GM19468 (cell line): ENCODE measurements at regions not wholly inside any gene's neighbourhood (a gene's known extent, or its start where the extent isn't known, plus 50 kb on each side); places are given as distances from the start of the nearest gene placed in this dataset.
"Not testable (repeated sequence)": the region's sequence is repeated elsewhere in the genome, so short reads cannot be mapped to it uniquely, and the experiment has no call there.

ENCODE experiments used
- ATAC-seq: cut with Tn5 transposase; IDR thresholded peaks from one replicate; pipeline ENCODE4 v1.9.1; 2021; ENCODE audit warnings: mild to moderate bottlenecking, moderate library complexity, moderate number of reproducible peaks; ENCODE audit not compliant: unreplicated experiment; ENCODE audit errors: extremely low read depth

DNA sequence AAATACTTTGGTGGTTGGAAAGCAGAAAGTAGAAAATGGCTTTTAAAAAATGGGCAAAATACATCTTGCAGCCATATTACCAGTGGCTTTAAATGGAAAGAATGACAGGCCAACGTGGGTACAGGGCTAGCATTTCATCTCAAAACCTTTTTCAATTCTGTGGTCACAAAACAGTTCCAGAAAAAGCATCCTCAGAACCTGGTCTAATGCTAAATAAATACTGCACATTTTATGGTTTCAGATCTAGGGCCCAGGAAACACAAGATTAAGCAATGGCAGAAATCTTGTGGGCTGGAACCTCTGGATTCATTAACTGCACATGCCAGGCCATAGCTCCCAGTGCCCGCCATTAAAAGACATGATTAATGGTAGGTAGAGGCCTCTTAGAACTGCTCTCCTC lies 470.2 kb upstream of the RASGRP1 start:
- ATAC-seq, result no peak

DNA sequence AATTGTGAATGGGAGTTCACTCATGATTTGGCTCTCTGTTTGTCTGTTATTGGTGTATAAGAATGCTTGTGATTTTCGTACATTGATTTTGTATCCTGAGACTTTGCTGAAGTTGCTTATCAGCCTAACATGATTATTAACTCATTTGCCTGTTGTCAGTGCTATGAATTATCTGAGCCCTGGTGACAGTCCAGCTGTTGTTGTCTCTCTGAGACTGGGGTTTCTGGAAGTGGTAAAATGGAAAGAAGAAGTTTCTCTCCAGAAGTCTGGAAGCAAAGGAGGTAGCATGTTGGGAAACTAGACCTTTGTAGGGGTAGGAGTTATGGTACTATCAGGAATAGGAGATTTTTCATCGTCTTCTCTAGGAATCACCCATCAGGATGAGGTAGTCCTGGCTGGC lies 473.0 kb upstream of the RASGRP1 start:
- ATAC-seq, result not testable (repeated sequence)

DNA sequence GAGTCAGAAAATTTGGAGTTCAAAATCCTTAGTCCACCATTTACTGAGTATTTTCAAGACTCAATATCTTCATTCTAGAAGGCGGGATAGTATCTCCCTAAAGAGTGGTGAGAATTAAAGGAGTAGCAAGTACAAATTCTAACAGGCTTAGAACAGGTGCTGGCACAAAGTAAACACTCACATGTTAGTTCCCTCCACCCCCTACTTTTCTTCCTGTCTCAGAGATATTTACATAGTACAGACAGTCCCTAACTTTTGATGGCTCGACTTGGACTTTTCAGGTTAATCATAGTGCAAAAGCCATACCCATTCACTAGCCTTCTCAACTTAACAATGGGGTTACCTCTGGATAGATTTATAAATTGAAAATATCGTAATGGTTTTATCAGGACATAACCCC lies 476.2 kb upstream of the RASGRP1 start:
- ATAC-seq, result no peak

DNA sequence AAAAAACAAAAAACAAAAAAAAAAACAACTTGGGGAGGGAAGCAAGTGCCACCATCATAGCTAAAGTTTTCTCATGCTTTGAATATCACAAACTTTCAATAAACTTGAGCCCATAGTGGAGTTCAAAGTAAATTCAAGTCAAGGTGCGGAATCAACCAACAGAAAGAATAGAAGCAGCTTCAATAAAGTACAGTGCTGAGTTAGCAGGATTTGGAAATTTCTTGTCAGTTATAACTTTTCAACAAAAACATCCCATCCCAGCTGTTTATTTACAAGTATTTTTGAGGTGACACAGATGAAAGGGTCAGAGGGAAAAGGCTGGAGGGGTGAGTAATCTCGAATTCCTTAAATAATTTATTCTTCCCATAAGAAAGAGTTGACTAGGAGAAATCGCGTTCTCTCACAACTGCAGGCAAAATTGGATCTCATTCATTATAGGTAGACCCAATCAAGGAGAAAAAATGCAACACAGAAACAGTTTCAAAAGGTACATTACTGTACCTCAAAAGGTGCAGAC lies 477.4 kb upstream of the RASGRP1 start:
- no peak for ATAC-seq

DNA sequence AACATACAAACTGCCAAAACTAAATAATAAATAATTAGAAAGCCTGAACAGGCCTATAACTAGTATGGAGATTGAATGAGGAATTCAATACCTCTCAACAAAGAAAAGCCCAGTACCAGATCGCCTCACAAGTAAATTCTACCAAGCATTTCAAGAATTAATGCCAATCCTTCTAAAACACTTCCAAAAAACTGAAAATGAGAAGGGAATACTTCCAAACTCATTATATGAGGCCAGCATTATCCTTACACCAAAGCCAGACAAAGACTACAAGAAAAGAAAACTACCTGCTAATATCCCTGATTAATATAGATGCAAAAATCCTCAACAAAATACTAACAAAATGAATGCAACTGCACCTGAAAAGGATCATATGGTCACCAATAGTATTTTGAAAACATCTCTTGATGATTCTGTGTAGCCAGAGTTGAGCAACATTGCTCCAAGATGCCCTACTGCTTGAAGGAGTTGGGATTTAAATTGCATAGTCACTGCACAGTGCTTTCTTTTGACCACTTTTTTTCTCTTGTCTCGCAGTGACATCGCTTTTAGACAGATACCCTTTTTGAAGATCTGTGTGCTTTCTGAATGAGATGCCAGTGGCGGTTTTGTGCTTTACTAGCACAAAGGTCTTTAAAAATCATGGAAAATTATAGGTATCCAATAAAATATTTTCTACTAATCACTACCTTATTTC lies 487.2 kb upstream of the RASGRP1 start:
- no peak for ATAC-seq

DNA sequence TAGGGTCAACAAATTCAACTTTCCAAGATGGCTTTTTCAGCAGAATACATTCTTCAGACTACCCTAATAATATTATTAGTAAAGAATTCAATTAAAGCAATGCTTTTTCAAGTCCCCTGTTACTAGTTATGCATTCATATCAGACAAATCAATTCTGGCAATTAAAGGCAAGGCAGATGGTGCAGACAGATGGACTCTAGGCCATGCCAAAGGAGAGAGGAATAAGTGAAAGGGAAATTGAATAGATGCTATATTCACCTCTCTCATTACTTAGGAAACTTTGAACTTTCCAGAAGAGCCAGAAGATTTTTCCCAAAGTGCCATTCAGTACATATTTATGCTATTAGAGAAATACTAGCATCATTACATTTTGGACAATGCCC lies 487.7 kb upstream of the RASGRP1 start:
- no peak for ATAC-seq

DNA sequence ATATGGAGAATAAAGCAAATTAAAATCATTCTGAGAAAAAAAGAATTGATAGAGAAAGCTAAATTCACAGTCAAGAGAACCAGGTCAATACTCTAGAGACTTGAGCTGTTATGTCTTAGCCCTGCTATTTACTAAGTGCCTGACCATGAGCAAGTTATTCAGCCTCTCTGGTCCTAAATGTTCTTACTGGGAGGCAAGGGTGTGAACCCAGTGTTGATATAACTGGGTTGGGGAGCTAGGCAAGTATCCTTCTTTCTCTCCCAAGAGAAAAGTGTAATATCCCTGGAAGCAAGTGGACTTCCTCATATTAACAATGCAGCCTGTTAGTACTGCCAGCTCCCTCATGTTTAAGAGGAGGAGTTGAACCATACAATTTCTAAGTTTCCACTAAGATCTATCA lies 488.9 kb upstream of the RASGRP1 start:
- no peak for ATAC-seq

DNA sequence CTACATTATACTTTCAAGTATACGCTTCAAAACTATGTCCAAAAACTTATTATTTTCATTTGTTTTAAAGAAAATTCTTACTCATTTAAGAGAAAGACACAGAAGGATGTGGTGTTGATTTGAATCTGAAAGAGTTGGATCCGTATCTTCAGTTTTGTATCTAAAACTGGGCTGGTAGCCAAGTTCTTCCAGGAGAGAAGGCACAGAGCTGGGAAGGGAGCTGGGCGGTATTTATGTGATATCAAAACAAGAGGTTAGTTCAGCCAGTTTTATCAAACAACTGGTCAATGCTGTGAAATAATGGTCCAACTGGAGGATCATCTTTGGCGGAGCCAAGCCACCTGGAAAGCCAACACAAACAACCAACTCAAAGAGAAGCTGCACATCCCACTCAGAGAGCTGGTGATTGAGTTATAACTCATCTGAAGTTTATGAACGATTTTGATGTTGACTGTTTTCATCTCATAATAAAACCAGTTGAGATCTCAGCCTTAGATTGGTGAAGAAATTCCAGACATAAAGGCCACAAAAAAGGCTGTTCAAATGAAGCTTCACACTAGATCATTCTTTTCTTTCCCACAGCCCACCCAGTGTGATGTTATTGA lies 489.6 kb upstream of the RASGRP1 start:
- ATAC-seq, result no peak

DNA sequence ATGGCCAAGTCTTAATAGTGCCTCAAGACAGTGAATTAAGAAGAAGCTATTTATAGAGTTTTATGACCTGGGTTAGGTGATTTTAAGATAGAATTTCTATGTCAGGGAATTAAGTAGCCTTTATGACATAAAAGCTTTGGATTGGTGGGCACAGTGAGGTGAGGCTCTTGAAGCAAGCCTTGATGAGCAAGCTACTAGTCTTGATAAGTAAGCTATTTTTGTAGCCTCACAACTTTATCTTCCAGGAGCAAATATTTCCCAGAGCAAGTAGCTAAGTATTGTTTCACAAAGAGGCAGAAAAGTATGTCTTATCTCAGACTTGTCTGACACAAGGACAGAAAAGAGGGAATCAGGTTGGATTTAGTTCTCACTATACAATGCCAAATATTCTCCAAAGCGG lies 491.7 kb upstream of the RASGRP1 start:
- no peak for ATAC-seq

DNA sequence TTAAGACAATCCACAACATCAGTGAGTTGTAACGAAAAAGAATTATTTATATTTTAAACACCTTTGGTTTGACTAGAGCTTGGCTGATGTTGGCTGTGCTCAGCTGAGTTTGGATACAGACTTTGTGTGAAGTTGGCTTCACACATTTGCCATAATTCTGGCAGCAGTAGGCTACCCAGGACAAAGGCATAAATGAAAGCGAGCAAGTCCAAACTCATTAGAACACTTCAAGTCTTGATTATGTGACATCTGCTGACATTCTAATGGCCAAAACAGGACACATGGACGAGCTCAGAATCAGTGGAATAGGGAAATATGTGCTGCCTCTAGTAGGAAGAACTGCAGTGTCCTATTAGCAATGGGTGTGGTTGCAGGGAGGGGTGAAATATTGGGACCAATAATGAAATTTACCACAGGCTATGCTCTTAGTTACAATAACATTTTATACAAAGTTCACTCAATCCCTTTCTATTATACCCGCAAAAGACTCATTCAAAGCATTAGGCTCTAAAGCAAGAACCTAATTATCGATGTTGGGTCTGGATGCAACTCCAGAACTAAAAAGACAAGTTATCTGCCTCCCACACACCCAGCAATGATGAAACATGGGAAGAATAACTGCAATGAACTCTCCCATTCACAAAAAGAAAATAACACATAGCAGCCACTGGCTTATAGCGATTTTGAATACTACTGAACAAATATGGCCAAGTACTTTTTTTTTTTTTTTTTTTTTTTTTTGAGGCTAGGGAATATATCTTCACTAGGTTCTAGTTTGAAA lies 493.9 kb upstream of the RASGRP1 start:
- no peak for ATAC-seq

DNA sequence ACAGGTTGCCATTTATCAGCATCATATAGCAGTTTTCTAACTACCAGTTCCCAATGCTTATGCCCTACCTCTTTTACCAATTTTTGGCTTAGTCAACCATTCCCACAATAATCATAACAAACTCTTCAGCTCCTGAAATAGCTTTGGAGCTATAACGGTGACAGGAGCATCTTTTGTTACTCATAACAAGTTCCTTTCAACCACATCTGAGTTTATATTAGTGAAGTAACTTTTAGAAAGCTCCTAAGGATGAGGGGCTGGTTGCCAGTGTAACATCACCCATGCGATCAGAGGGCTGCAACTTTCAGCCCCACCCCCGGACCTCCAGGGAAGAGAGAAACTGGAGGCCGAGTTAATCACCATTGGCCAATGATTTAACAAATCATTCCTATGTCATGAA lies 495.3 kb upstream of the RASGRP1 start:
- ATAC-seq, result no peak

DNA sequence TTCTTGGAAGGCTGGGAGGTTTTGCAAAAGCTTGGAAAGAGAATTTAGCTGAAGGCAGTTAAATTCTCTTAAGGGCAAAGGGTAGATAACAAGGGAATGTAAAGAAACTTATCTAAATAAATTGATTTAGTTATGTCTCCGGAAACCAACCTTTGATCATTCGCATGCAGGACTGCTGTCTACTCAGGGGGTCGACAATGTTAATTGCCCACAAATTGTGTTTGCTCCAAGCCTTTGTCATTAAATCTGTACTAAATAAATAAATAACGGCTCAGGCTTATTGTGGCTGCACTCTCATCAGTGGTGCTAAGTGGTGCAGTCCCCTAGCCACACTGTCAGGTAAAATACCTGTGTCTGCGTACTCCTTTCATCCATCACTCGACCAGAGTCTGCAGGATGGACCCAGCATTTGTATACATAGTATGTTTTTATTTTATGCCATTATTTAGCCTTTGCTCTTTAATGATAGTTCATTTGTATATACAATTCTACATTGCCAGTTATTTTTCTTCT lies 497.4 kb upstream of the RASGRP1 start:
- ATAC-seq, result no peak

DNA sequence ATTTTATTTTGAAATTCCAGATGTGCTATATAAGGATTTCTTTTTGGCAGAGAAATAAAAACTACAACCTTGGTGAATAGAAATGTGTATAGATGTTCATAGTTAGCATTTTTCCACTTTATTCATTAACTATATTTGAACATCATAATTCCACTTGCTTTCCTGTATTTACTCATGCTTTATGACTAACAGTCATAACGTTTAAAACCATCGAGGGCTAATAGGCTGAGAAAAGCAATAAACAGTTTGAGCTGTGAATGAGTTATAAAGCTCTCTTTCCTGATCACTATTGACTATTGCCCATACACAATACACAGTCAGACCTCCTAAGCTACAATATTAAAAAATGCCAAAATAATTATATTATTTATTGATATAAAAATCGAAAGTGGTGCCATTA lies 502.1 kb upstream of the RASGRP1 start:
- no peak for ATAC-seq

DNA sequence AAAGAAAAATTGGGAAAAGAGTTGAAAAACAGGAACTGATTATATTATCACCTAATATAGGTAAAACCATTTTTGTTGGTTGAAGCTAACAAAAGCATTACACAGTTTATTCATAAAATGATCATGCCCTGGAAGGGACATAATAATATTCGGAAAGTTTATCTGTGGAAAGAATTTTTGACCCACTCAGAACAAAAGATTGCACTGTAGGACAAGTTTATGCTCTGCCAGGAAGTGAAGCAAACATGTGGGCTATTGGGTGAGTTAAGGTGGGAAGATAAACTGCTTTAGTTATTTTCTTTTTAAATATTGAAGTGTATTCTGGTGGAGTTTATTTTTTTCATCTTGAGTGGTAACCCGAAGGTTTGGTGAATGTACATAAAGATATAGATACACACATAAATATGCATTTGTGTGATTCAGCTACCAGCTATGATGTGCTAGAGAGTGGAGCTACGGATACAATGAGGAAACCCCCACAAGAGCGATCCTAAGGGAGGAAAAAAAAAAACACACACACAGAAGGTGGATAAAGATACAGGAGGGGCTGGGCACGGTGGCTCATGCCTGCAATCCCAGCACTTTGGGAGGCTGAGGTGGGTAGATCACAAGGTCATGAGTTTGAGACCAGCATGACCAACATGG lies 506.4 kb upstream of the THBS1 start:
- ATAC-seq, result no peak

DNA sequence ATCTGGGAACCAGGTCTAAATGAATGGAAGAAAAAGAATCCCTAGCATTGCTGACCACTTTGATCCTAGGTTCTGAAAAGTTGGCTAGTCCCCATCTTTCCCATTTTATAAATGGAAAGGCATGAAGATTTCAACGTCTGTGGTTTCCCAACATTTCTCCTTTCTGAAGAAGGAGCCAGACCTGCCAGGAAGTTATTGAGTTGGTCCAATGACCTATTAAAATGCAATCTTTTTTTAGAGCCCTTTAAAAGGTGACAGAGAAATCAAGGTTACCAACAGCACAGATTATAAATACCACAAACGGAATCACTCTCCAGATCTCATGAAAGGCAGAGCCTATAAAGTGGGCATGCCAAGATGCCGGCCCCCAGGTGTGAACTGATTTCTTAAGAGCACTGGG lies 505.6 kb upstream of the THBS1 start:
- ATAC-seq, result no peak

DNA sequence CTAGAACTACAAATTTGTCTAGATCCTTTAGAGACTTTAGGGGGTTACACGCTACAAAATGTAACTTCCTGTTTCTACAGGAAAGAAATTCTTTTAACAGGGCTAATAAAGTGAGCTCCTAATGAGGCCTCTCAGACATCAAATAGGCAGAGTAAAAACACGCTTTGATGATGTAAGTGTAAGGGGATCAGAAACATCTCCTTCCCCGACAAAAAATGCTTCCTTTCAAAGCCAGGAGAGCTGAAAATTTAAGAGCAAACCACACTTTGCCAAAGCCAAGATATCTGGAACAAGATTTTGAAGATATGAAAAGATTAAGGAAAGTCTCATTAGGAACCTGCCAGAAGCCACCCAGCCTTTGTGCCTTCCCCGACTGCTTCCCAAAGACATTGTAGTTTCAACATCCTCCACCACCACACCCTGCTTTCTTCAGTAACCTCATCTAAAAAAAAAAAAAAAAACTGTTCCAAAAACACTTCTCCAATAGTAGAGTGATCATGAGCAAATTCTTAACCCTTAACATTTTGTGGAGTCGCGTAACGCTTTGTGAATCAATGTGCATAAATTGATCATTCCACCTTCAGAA lies 505.0 kb upstream of the THBS1 start:
- ATAC-seq, result no peak

DNA sequence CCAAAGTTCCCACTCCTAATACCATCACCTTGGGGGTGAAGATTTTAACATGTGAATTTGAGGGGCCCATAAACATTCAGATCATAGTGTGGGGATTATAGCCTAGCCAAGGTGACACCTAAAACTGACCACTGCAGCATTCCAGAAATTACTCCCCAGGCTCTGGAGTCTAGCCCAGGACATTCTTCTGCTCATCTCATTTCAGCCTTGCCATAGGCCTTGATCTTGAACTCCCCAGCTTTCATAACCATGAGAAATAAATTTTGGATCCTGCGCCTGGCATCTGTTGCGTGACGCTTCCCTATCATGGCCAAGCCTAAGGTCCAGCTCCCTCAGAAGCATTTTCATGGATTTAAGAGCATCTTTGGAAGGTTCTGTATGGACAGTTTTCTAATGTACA lies 502.9 kb upstream of the THBS1 start:
- no peak for ATAC-seq

DNA sequence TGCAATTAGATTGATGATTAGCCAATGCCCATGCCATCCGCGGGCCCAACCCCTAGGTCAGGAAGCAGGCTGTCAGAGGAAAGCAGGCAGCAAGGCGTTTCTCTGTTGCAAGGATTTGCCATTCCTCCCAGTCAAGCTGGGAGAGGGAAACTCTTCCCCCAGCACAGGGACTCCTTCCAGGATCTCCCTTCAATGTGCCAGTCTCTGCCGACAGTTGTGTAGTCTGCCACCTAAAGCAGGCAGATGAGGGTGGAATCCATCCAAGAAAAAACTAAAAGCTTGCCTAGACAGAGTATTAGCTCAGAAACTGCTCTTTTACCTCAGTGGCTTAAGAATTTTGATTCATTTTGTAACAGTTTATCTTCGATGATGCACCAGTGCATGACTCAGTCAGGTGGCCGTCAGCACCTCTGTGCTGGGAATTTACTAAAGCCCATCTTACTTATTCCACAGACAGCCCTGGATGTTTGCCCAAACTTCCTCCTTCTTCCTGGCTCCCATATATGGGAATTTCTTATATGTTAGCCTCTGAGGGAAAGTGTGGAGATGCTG lies 501.5 kb upstream of the THBS1 start:
- ATAC-seq, result no peak

DNA sequence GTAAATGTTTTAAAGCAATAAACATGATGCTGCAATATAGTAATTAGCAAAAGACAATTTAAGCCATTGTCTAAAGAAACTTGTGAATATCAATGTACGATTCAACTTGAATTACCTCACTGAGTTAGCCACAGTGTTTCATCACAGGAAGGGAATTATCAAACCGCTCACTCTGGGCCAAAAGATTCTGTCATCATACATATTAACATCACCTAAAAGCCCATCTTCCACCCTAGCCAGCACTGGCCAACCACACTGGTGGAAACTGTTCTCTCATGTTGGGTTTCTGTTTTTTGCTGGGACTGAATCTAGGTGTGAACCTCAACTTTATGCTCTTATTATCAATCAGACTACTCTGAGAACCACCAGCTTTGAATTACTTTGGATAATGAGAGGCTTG lies 497.7 kb upstream of the THBS1 start:
- no peak for ATAC-seq
